ENCODE measurements at regions not wholly inside any gene's neighbourhood (a gene's known extent, or its start where the extent isn't known, plus 50 kb on each side); places are given as distances from the start of the nearest gene placed in this dataset.

DNA sequence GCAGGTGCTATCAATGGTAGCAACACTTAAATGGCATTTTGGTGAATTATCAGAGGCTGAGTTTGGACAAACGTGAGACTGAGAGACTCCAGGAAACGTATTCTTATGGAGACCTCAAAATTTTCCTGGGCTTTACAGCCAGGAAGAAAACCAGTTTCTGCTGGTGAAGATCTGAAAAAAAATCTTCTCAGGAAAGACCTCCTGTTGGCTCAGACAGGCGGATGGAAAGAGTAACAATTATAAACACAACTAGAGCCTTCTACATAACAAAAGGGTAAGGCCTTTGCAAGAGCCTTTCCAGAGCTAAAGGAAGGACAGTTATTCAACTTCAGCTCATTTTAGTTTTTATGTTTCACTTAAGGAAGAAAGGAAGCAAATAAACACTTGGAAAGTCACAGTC lies 274.4 kb downstream of the THBS2 start:
- H3K4me3 ChIP-seq (ENCODE audit: low read depth, low read length) = no peak overlapping the region
- no peak for TF ChIP-seq CTCF (IDR thresholded peaks at IDR 0.05; ENCODE audit: insufficient read depth, low read depth, low read length, missing control alignments)
- no peak for DNase-seq (ENCODE audit: low read depth)

DNA sequence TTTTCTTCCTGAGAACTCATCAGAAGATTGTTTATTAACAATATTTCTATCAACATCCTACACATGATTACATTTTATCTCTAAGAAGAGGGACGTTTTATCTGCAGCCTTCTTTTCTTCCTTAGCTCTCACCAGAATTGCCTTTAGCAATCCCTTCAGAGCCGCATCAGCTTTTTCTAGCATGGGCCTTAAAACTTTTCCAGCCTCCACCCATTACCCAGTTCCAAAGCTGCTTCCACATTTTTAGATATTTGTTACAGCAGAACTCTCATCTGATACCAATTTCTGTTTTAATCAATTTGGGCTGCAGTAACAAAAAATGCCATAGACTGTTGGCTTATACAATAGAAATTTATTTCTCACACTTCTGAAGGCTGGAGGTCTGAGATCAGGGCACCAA lies 281.5 kb downstream of the THBS2 start:
- no peak for DNase-seq (ENCODE audit: low read depth)
- no peak for TF ChIP-seq CTCF (IDR thresholded peaks at IDR 0.05; ENCODE audit: insufficient read depth, low read depth, low read length, missing control alignments)
- H3K4me3 ChIP-seq (ENCODE audit: low read depth, low read length) = no peak overlapping the region

- no peak for TF ChIP-seq CTCF (IDR thresholded peaks at IDR 0.05; ENCODE audit: insufficient read depth, low read depth, low read length, missing control alignments)
- DNase-seq (ENCODE audit: low read depth) = no peak
- no peak overlapping the region for H3K4me3 ChIP-seq (ENCODE audit: low read depth, low read length)
These were observed 282.1 kb downstream of the THBS2 start for GRCh38 chr6:168971549-168971948.

DNA sequence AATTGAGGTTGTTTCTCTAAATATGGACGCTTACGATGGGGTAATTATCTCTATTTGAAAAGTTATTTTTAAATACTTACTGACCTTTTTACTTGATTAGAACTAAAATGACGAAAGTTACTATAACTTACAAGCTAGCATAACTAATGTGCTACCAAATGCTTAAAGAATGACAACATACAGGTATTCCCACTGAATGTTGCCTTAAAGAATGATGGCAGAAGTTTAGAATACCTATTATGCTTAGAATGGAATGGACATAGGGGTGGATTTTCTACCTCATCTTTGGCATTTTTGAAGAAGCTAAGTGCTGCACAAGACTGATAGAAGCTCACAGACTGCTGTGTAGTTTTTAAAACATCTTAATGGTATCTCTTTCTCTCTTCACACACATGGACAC lies 284.8 kb downstream of the THBS2 start:
- no peak for TF ChIP-seq CTCF (IDR thresholded peaks at IDR 0.05; ENCODE audit: insufficient read depth, low read depth, low read length, missing control alignments)
- no peak for DNase-seq (ENCODE audit: low read depth)
- H3K4me3 ChIP-seq (ENCODE audit: low read depth, low read length) = no peak overlapping the region

GRCh38 chr6:168968228-168968627 lies 285.4 kb downstream of the THBS2 start:
- peak; percentile 54 for DNase-seq (ENCODE audit: low read depth)
- H3K4me3 ChIP-seq (ENCODE audit: low read depth, low read length) = no peak overlapping the region
- TF ChIP-seq CTCF (IDR thresholded peaks at IDR 0.05; ENCODE audit: insufficient read depth, low read depth, low read length, missing control alignments) = no peak

DNA sequence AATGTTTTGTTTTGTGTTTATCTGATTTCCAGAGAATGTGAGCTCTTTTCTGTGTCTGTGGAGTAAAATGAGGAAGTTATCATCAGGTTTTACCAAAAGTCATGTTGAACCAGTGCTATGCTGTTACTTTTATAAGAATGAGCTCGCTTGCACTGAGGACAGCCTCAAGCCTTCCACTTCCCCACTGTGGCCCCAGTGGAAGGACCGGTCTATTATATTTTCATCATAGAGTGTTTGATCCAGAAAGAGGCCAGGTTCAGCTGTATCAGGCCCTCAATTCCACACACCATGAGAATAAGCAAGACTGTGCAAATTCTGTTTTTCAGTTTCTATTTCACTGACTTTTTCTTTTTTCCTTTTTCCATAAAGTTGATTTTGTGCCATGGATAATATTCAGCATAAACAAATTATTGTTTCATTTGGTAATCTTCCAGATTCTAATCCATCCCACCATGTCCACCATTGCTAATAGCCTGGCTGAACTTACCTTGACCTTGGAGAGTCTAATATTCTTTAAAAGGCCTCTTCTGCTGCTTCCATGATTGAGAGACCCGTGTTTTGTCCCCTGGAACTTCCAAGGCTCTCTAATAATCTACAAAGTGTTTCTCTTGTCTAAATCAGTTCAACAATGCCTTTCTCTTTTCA lies 286.2 kb downstream of the THBS2 start:
- H3K4me3 ChIP-seq (ENCODE audit: low read depth, low read length) = no peak overlapping the region
- DNase-seq (ENCODE audit: low read depth) = no peak
- no peak for TF ChIP-seq CTCF (IDR thresholded peaks at IDR 0.05; ENCODE audit: insufficient read depth, low read depth, low read length, missing control alignments)
